Keratinocyte (primary cell): ENCODE measurements at regions not wholly inside any gene's neighbourhood (a gene's known extent, or its start where the extent isn't known, plus 50 kb on each side); places are given as distances from the start of the nearest gene placed in this dataset.

ENCODE experiments used
- DNase-seq: peaks from one replicate; pipeline ENCODE4 v3.0.0-alpha.2; 2011; ENCODE audit warnings: low read depth, missing footprints, low spot score
- FAIRE-seq: peaks from 2 replicates; lab custom pipeline; 2011; peaks lifted over from hg19 to GRCh38; lab: Jason Lieb, UNC
- H2AFZ ChIP-seq: 2 replicates; pipeline ENCODE4 v1.6.0; 2012; ENCODE audit warnings: low read length, control low read depth, inconsistent platforms; ENCODE audit not compliant: control insufficient read depth
- H3K27ac ChIP-seq: 2 replicates; pipeline ENCODE4 v1.5.1; 2011; ENCODE audit warnings: low read length; ENCODE audit not compliant: control insufficient read depth, insufficient read depth
- H3K27me3 ChIP-seq: 3 replicates; pipeline ENCODE4 v1.6.0; 2011; ENCODE audit warnings: low read length; ENCODE audit not compliant: control insufficient read depth, insufficient read depth; ENCODE audit errors: extremely low read depth
- H3K36me3 ChIP-seq, 2 experiments: 2 replicates in 1 of 2; 3 replicates in 1 of 2; pipeline ENCODE4 v1.5.1; 2011; ENCODE audit warnings: low read length in 2 of 2, mild to moderate bottlenecking in 1 of 2; ENCODE audit not compliant: control insufficient read depth in 2 of 2, insufficient read depth in 2 of 2; ENCODE audit errors: extremely low read depth in 1 of 2
- H3K4me1 ChIP-seq: 3 replicates; pipeline ENCODE4 v1.5.1; 2011; ENCODE audit warnings: low read length; ENCODE audit not compliant: control insufficient read depth, insufficient read depth; ENCODE audit errors: extremely low read depth
- H3K4me2 ChIP-seq: 3 replicates; pipeline ENCODE4 v1.6.0; 2011; ENCODE audit warnings: low read depth, low read length; ENCODE audit not compliant: control insufficient read depth, insufficient read depth; ENCODE audit errors: extremely low read depth
- H3K4me3 ChIP-seq, 3 experiments: fragments of 200-600 bp in 1 of 3; sonication (generic) in 1 of 3; 2 replicates in 2 of 3; 3 replicates in 1 of 3; pipeline ENCODE4 v1.5.1; 2011 to 2016; ENCODE audit warnings: low read length in 3 of 3, mild to moderate bottlenecking in 3 of 3, control low read depth in 2 of 3, inconsistent platforms in 1 of 3, low read depth in 1 of 3, mixed read lengths in 1 of 3, mixed run types in 1 of 3, moderate library complexity in 1 of 3; ENCODE audit not compliant: control insufficient read depth in 2 of 3, insufficient read depth in 2 of 3; ENCODE audit errors: extremely low read depth in 1 of 3
- H3K79me2 ChIP-seq: 2 replicates; pipeline ENCODE4 v1.6.0; 2012; ENCODE audit warnings: low read length; ENCODE audit not compliant: control insufficient read depth, insufficient read depth
- H3K9ac ChIP-seq: 3 replicates; pipeline ENCODE4 v1.6.0; 2011; ENCODE audit warnings: low read length; ENCODE audit not compliant: control insufficient read depth, insufficient read depth; ENCODE audit errors: extremely low read depth
- H3K9me1 ChIP-seq: 3 replicates; pipeline ENCODE4 v1.6.0; 2011; ENCODE audit warnings: low read length; ENCODE audit not compliant: control insufficient read depth, insufficient read depth; ENCODE audit errors: extremely low read depth
- H3K9me3 ChIP-seq: 2 replicates; pipeline ENCODE4 v1.5.1; 2012; ENCODE audit warnings: low read depth, low read length; ENCODE audit not compliant: control insufficient read depth
- H4K20me1 ChIP-seq: 3 replicates; pipeline ENCODE4 v1.6.0; 2011; ENCODE audit warnings: low read length; ENCODE audit not compliant: control insufficient read depth, insufficient read depth; ENCODE audit errors: extremely low read depth
- CTCF ChIP-seq, 3 experiments: IDR thresholded peaks in 1 of 3; conservative IDR thresholded peaks in 1 of 3; optimal IDR thresholded peaks in 1 of 3; 2 replicates in 2 of 3; 3 replicates in 1 of 3; pipeline versions ENCODE3 to v1.5.1; 2011; ENCODE audit warnings: low read length in 3 of 3, mild to moderate bottlenecking in 3 of 3, moderate library complexity in 2 of 3, control low read depth in 1 of 3, inconsistent platforms in 1 of 3; ENCODE audit not compliant: insufficient read depth in 2 of 3; ENCODE audit errors: extremely low read depth in 1 of 3
- EZH2 ChIP-seq: IDR thresholded peaks from one replicate; pipeline ENCODE4 v1.6.1; 2012; ENCODE audit warnings: inconsistent platforms, mild to moderate bottlenecking, low read length, moderate library complexity
- dilution Hi-C: fragments of 300-500 bp; cut with MboI; formaldehyde crosslinking; loops from one replicate; pipeline ENCODE4 v1.7.0; 2020; ENCODE audit warnings: low sequenced_read_pairs; ENCODE audit not compliant: extremely low pct_ligation_motif_present

- Histone ChIP-seq H4K20me1 (no peaks in the 10 kb centered on the region), H3K36me3 (no peaks in the 10 kb centered on the region), H3K27ac (no peak overlapping the region), H3K9me1 (no peaks in the 10 kb centered on the region), H3K9me3 (no peaks in the 10 kb centered on the region), H3K4me3 (no peak overlapping the region), H3K27me3 (no peaks in the 10 kb centered on the region), H3K4me2 (no peak overlapping the region), H3K79me2 (no peaks in the 10 kb centered on the region), H2AFZ (no peak overlapping the region), H3K9ac (no peak overlapping the region), H3K4me1 (no peaks in the 10 kb centered on the region)
- dilution Hi-C loops: no loop called here
- TF ChIP-seq EZH2 (no peak), CTCF (optimal IDR thresholded peaks at IDR 0.05 in 1 of 3, IDR thresholded peaks at IDR 0.05 in 1 of 3, conservative IDR thresholded peaks at IDR 0.05 in 1 of 3; ENCODE audit: extremely low read depth in 1 of 3, insufficient read depth in 2 of 3, low read length in 3 of 3) (no peak)
- DNase-seq (no peak), FAIRE-seq (no peak)
These were observed 473.9 kb upstream of the UBE2E2 start for GRCh38 chr3:22729212-22729611.

GRCh38 chr3:22729981-22730380 is 473.1 kb upstream of the UBE2E2 start:
- dilution Hi-C loops: no loop called here
- no peaks in the 10 kb centered on the region for H4K20me1 ChIP-seq

More at GRCh38 chr3:22729981-22730380, 473.1 kb upstream of the UBE2E2 start:
- Histone ChIP-seq H3K9me3 (no peaks in the 10 kb centered on the region), H3K36me3 (no peaks in the 10 kb centered on the region), H3K4me1 (no peaks in the 10 kb centered on the region), H3K9me1 (no peaks in the 10 kb centered on the region), H2AFZ (no peak overlapping the region), H3K4me2 (no peak overlapping the region), H3K27ac (no peak overlapping the region), H3K9ac (no peak overlapping the region), H3K4me3 (no peak overlapping the region), H3K27me3 (no peaks in the 10 kb centered on the region), H3K79me2 (no peaks in the 10 kb centered on the region)
- DNase-seq (no peak), FAIRE-seq (no peak)
- TF ChIP-seq EZH2 (no peak), CTCF (optimal IDR thresholded peaks at IDR 0.05 in 1 of 3, IDR thresholded peaks at IDR 0.05 in 1 of 3, conservative IDR thresholded peaks at IDR 0.05 in 1 of 3; ENCODE audit: extremely low read depth in 1 of 3, insufficient read depth in 2 of 3, low read length in 3 of 3) (peak in 1 of 3 experiments; percentile 26)
